ENCODE measurements at regions not wholly inside any gene's neighbourhood (a gene's known extent, or its start where the extent isn't known, plus 50 kb on each side); places are given as distances from the start of the nearest gene placed in this dataset.
"Not testable (repeated sequence)": the region's sequence is repeated elsewhere in the genome, so short reads cannot be mapped to it uniquely, and the experiment has no call there.

- TF ChIP-seq POLR2A (IDR thresholded peaks at IDR 0.05); CTCF (IDR thresholded peaks at IDR 0.05); POLR2AphosphoS5 (IDR thresholded peaks at IDR 0.05); EP300 (IDR thresholded peaks at IDR 0.05; ENCODE audit: low read depth): not testable (repeated sequence)
These were observed 239.2 kb downstream of the FAM43A start for GRCh38 chr3:194924889-194925288.

Measured in transverse colon (tissue), 4 donors.